MM.1S (cell line): ENCODE measurements at regions not wholly inside any gene's neighbourhood (a gene's known extent, or its start where the extent isn't known, plus 50 kb on each side); places are given as distances from the start of the nearest gene placed in this dataset.

ENCODE experiments used
- DNase-seq: peaks from one replicate; pipeline ENCODE4 v3.0.0-alpha.2; 2015
- H2AFZ ChIP-seq: fragments of 300-600 bp; sonication (generic); 2 replicates; pipeline ENCODE4 v1.6.0; 2016; ENCODE audit warnings: antibody characterized with exemption, low read length
- H3F3A ChIP-seq: fragments of 300-600 bp; sonication (generic); 2 replicates; pipeline ENCODE4 v1.6.1; 2016; ENCODE audit warnings: mild to moderate bottlenecking, antibody characterized with exemption, low read length, moderate library complexity, mixed read lengths; ENCODE audit not compliant: insufficient read depth
- H3K27ac ChIP-seq: fragments of 300-600 bp; sonication (generic); 2 replicates; pipeline ENCODE4 v1.5.1; 2016; ENCODE audit warnings: mild to moderate bottlenecking, low read length
- H3K27me3 ChIP-seq: fragments of 300-600 bp; sonication (generic); replicated peaks from 2 replicates; pipeline ENCODE4 v1.6.0; 2016; ENCODE audit warnings: low read length; ENCODE audit not compliant: insufficient read depth
- H3K36me3 ChIP-seq: fragments of 300-600 bp; sonication (generic); replicated peaks from 2 replicates; pipeline ENCODE4 v1.6.1; 2016; ENCODE audit warnings: mild to moderate bottlenecking, low read length, mixed read lengths; ENCODE audit not compliant: insufficient read depth
- H3K4me1 ChIP-seq: fragments of 300-600 bp; sonication (generic); 2 replicates; pipeline ENCODE4 v1.6.1; 2016; ENCODE audit warnings: low read length, mixed read lengths
- H3K4me2 ChIP-seq: fragments of 300-600 bp; sonication (generic); 2 replicates; pipeline ENCODE4 v1.6.0; 2016; ENCODE audit warnings: low read depth, low read length
- H3K4me3 ChIP-seq: fragments of 300-600 bp; sonication (generic); 2 replicates; pipeline ENCODE4 v1.5.1; 2016; ENCODE audit warnings: low read length, mixed read lengths
- H3K79me2 ChIP-seq: fragments of 300-600 bp; sonication (generic); 2 replicates; pipeline ENCODE4 v1.6.1; 2016; ENCODE audit warnings: mixed run types, low read length, mixed read lengths
- H3K9ac ChIP-seq: fragments of 300-600 bp; sonication (generic); 2 replicates; pipeline ENCODE4 v1.6.1; 2016; ENCODE audit warnings: low read length, mixed read lengths
- H3K9me2 ChIP-seq: fragments of 300-600 bp; sonication (generic); replicated peaks from 2 replicates; pipeline ENCODE4 v1.6.1; 2016; ENCODE audit warnings: mild to moderate bottlenecking, low read length, mixed read lengths; ENCODE audit not compliant: insufficient read depth
- H3K9me3 ChIP-seq: fragments of 300-600 bp; sonication (generic); replicated peaks from 2 replicates; pipeline ENCODE4 v1.6.1; 2016; ENCODE audit warnings: mild to moderate bottlenecking, low read length, mixed read lengths; ENCODE audit not compliant: insufficient read depth
- H4K20me1 ChIP-seq: fragments of 300-600 bp; sonication (generic); 2 replicates; pipeline ENCODE4 v1.6.1; 2016; ENCODE audit warnings: mild to moderate bottlenecking, low read length, moderate library complexity, mixed read lengths; ENCODE audit not compliant: insufficient read depth
- EZH2 ChIP-seq: fragments of 300-600 bp; sonication (generic); optimal IDR thresholded peaks from 2 replicates; pipeline ENCODE3; 2017; ENCODE audit warnings: low read depth, mild to moderate bottlenecking, antibody characterized with exemption, low read length, mixed read lengths
- EZH2phosphoT487 ChIP-seq: fragments of 300-600 bp; sonication (generic); IDR thresholded peaks from 2 replicates; pipeline ENCODE4 v1.6.1; 2018; ENCODE audit warnings: antibody characterized with exemption, low read length
- TF ChIP-seq, protein P1 (sequence below): fragments of 300-600 bp; sonication (generic); IDR thresholded peaks from 2 replicates; pipeline ENCODE4 v1.5.1; 2016; ENCODE audit warnings: antibody characterized with exemption, low read length, mixed read lengths

DNA sequence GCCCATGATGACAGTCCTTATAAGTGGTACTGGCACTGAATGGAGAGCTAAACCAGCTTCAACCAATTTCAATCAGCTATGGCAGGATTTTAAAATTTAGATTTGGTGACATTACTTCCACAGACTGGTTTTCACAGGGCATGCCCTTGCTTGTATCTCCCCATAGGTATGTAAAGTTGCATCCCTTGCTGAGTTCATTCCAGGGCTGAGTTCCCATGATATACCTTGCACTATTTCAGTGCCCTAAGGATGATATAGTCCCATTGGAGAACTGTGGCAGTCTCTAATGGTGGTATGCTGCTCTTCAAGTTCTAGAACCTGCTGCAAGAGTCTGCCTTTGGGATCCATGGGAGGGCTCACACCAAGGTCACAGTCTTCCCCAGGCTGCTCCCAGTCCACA lies 232.7 kb upstream of the MOCS1 start:
- Histone ChIP-seq H3K9ac (no peak overlapping the region), H3K4me3 (no peak overlapping the region), H3K9me2 (no peaks in the 10 kb centered on the region), H3K27ac (no peak overlapping the region), H2AFZ (no peak overlapping the region), H3K9me3 (no peaks in the 10 kb centered on the region), H3K36me3 (no peaks in the 10 kb centered on the region), H3K27me3 (no peaks in the 10 kb centered on the region), H4K20me1 (no peaks in the 10 kb centered on the region), H3K4me2 (no peak overlapping the region), H3K4me1 (no peaks in the 10 kb centered on the region), H3F3A (no peaks in the 10 kb centered on the region), H3K79me2 (no peaks in the 10 kb centered on the region)
- no peak for DNase-seq
- TF ChIP-seq, protein P1, sequence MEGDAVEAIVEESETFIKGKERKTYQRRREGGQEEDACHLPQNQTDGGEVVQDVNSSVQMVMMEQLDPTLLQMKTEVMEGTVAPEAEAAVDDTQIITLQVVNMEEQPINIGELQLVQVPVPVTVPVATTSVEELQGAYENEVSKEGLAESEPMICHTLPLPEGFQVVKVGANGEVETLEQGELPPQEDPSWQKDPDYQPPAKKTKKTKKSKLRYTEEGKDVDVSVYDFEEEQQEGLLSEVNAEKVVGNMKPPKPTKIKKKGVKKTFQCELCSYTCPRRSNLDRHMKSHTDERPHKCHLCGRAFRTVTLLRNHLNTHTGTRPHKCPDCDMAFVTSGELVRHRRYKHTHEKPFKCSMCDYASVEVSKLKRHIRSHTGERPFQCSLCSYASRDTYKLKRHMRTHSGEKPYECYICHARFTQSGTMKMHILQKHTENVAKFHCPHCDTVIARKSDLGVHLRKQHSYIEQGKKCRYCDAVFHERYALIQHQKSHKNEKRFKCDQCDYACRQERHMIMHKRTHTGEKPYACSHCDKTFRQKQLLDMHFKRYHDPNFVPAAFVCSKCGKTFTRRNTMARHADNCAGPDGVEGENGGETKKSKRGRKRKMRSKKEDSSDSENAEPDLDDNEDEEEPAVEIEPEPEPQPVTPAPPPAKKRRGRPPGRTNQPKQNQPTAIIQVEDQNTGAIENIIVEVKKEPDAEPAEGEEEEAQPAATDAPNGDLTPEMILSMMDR, result no peak
- TF ChIP-seq EZH2phosphoT487, result no peak
- no peak for TF ChIP-seq EZH2

DNA sequence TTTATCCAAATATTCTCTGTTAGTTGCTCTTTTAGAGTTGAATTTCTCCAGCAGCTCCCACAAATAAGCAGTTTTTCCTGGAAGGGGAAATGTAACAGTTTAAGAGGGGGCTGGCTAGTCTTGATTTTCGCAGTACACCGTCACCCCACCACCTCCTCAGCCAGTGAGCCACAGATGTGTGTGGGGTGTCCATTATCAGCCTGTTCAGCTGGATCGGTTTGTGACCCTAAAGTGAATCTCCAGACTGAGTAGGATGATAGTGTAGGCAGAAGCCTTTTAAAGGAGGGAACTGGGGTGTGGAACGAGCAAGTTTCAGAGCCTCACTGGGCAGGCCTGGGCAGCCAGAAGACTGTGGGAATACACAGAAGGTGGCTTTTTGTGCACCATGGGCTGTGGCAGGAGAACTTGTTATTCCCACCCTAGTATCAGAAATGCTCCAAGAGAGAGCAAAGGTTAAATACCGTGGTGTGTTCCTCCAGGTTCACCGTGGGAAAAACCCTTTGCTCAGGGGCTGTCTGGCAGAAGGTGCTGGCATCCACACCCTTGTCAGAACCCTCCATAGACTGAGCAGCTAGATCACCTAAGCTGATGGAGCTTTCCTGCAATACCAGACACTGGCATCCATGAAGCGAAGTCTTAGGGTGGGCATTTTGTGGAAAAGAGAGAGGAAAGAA lies 230.9 kb upstream of the MOCS1 start:
- H4K20me1 ChIP-seq, result no peaks in the 10 kb centered on the region
- TF ChIP-seq, protein P1, result no peak
- TF ChIP-seq EZH2phosphoT487 (no peak), EZH2 (no peak)

DNA sequence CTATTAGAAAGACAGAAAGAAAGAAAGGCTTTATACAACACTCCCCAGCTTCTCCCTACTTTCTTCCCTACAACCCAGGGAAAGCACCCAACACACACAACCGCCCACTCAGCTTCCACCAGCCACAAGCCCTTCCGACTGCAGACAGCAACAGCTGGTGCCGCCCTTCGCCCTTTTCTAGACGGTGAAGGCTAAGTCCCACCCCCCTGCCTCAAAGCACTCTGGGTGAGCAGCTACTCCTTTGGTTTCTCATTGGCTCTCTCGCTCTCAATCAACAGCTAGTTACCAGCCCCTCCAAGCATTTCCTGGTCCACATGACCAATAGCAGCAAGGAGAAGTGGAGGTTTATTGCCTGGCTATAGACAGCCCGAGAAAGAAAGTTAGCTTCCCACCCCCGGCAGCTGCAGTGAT lies 230.1 kb upstream of the MOCS1 start:
- no peak overlapping the region for H3K4me3 ChIP-seq
- no peak overlapping the region for H3K27ac ChIP-seq
- H3K4me1 ChIP-seq, result no peaks in the 10 kb centered on the region
- H3K9ac ChIP-seq, result no peak overlapping the region
- TF ChIP-seq, protein P1, result no peak
- no peak for TF ChIP-seq EZH2
- no peak for TF ChIP-seq EZH2phosphoT487
- no peaks in the 10 kb centered on the region for H3K79me2 ChIP-seq
- H3K27me3 ChIP-seq, result no peaks in the 10 kb centered on the region
- no peak for DNase-seq
- H2AFZ ChIP-seq, result no peak overlapping the region
- no peaks in the 10 kb centered on the region for H3K9me3 ChIP-seq
- no peaks in the 10 kb centered on the region for H3K36me3 ChIP-seq
- no peaks in the 10 kb centered on the region for H3F3A ChIP-seq
- H4K20me1 ChIP-seq, result no peaks in the 10 kb centered on the region
- no peaks in the 10 kb centered on the region for H3K9me2 ChIP-seq
- H3K4me2 ChIP-seq, result no peak overlapping the region

More for the DNA sequence above, 230.9 kb upstream of the MOCS1 start:
- Histone ChIP-seq H3F3A (no peaks in the 10 kb centered on the region), H3K4me2 (no peak overlapping the region), H3K79me2 (no peaks in the 10 kb centered on the region), H3K36me3 (no peaks in the 10 kb centered on the region), H3K27ac (no peak overlapping the region), H3K9me2 (no peaks in the 10 kb centered on the region), H3K4me3 (no peak overlapping the region), H3K4me1 (no peaks in the 10 kb centered on the region), H2AFZ (no peak overlapping the region), H3K9ac (no peak overlapping the region), H3K9me3 (no peaks in the 10 kb centered on the region), H3K27me3 (no peaks in the 10 kb centered on the region)
- DNase-seq, result no peak
